CD14-positive monocyte (primary cell): ENCODE measurements at regions not wholly inside any gene's neighbourhood (a gene's known extent, or its start where the extent isn't known, plus 50 kb on each side); places are given as distances from the start of the nearest gene placed in this dataset.

ENCODE experiments used
- DNase-seq, 3 donors: peaks; one replicate each; pipeline ENCODE4 v3.0.0-alpha.2; 2011 to 2022
- H2AFZ ChIP-seq: 2 replicates; pipeline ENCODE4 v1.6.0; 2012; ENCODE audit warnings: mild to moderate bottlenecking, low read depth, low read length, inconsistent platforms; ENCODE audit not compliant: insufficient read depth, poor library complexity, severe bottlenecking
- H3K27ac ChIP-seq, 2 donors: 1 replicate in 1 of 2; 2 replicates in 1 of 2; pipeline ENCODE4 v1.5.1; 2012 to 2013; ENCODE audit warnings: low read length in 2 of 2, control low read depth in 1 of 2, inconsistent platforms in 1 of 2, low read depth in 1 of 2, mild to moderate bottlenecking in 1 of 2
- H3K27me3 ChIP-seq, 2 donors: one replicate each; pipeline versions ENCODE4 v1.6.0 to v1.6.1; 2011 to 2013; ENCODE audit warnings: low read length in 2 of 2; ENCODE audit not compliant: control insufficient read depth in 2 of 2, insufficient read depth in 2 of 2
- H3K36me3 ChIP-seq, 2 donors: replicated peaks in 1 of 2; 1 replicate in 1 of 2; 2 replicates in 1 of 2; pipeline versions ENCODE4 v1.5.1 to v1.6.1; 2012 to 2013; ENCODE audit warnings: low read length in 2 of 2, control low read depth in 1 of 2, inconsistent platforms in 1 of 2, mild to moderate bottlenecking in 1 of 2; ENCODE audit not compliant: insufficient read depth in 2 of 2, control insufficient read depth in 1 of 2
- H3K4me1 ChIP-seq, 2 donors: 1 replicate in 1 of 2; 2 replicates in 1 of 2; pipeline versions ENCODE4 v1.5.1 to v1.6.1; 2012 to 2013; ENCODE audit warnings: low read length in 2 of 2, control low read depth in 1 of 2, inconsistent platforms in 1 of 2, mild to moderate bottlenecking in 1 of 2, moderate library complexity in 1 of 2; ENCODE audit not compliant: insufficient read depth in 2 of 2, control insufficient read depth in 1 of 2
- H3K4me2 ChIP-seq: replicated peaks from 2 replicates; pipeline ENCODE3; 2012; ENCODE audit warnings: low read length, moderate library complexity, mild to moderate bottlenecking; ENCODE audit not compliant: poor library complexity, severe bottlenecking; ENCODE audit errors: extremely low read depth
- H3K4me3 ChIP-seq, 3 experiments: fragments of 200-600 bp in 1 of 3; sonication (generic) in 1 of 3; replicated peaks in 1 of 3; 1 replicate in 2 of 3; 2 replicates in 1 of 3; pipeline ENCODE4 v1.5.1; 2011 to 2013; ENCODE audit warnings: low read length in 3 of 3, mild to moderate bottlenecking in 3 of 3, control low read depth in 2 of 3, low read depth in 2 of 3, inconsistent platforms in 1 of 3, moderate library complexity in 1 of 3
- H3K79me2 ChIP-seq: 2 replicates; pipeline ENCODE4 v1.6.0; 2012; ENCODE audit warnings: mild to moderate bottlenecking, control low read depth, inconsistent platforms, low read length, moderate library complexity; ENCODE audit not compliant: insufficient read depth
- H3K9ac ChIP-seq: 2 replicates; pipeline ENCODE4 v1.6.0; 2017; ENCODE audit warnings: low read length, mild to moderate bottlenecking; ENCODE audit not compliant: insufficient read depth, poor library complexity, severe bottlenecking
- H3K9me3 ChIP-seq, 2 donors: replicated peaks in 1 of 2; 1 replicate in 1 of 2; 2 replicates in 1 of 2; pipeline versions ENCODE4 v1.5.1 to v1.6.1; 2012 to 2013; ENCODE audit warnings: low read length in 2 of 2, control low read depth in 1 of 2; ENCODE audit not compliant: control insufficient read depth in 1 of 2, insufficient read depth in 1 of 2
- H4K20me1 ChIP-seq: 2 replicates; pipeline ENCODE4 v1.6.0; 2012; ENCODE audit warnings: mild to moderate bottlenecking, low read length, control low read depth, moderate library complexity; ENCODE audit not compliant: insufficient read depth
- H3K27ac Mint-ChIP-seq, 7 donors: one replicate each; pipeline ENCODE4 v1.8.0; 2020; ENCODE audit warnings: mild to moderate bottlenecking in 7 of 7, mixed read lengths in 7 of 7, moderate library complexity in 6 of 7, inconsistent platforms in 2 of 7
- H3K27me3 Mint-ChIP-seq, 3 donors: one replicate each; pipeline ENCODE4 v1.8.0; 2021 to 2022; ENCODE audit warnings: low read depth in 3 of 3, mild to moderate bottlenecking in 3 of 3, mixed read lengths in 3 of 3, moderate library complexity in 3 of 3, inconsistent platforms in 1 of 3
- H3K36me3 Mint-ChIP-seq, 2 donors: one replicate each; pipeline ENCODE4 v1.8.0; 2020; ENCODE audit warnings: mixed read lengths in 2 of 2, inconsistent platforms in 1 of 2, mild to moderate bottlenecking in 1 of 2
- H3K4me1 Mint-ChIP-seq: one replicate; pipeline ENCODE4 v1.8.0; 2020; ENCODE audit warnings: mild to moderate bottlenecking, mixed read lengths
- H3K4me3 Mint-ChIP-seq, 2 donors: one replicate each; pipeline ENCODE4 v1.8.0; 2020; ENCODE audit warnings: mild to moderate bottlenecking in 2 of 2, mixed read lengths in 2 of 2, moderate library complexity in 1 of 2
- H3K9me3 Mint-ChIP-seq, 7 donors: one replicate each; pipeline ENCODE4 v1.8.0; 2020 to 2022; ENCODE audit warnings: mixed read lengths in 7 of 7, mild to moderate bottlenecking in 6 of 7, moderate library complexity in 6 of 7, inconsistent platforms in 2 of 7
- WGBS: methylation state at CpG from one replicate; pipeline ENCODE4 v1.1.5; 2013; ENCODE audit warnings: missing lambda C conversion rate; ENCODE audit not compliant: insufficient coverage; 5-methylcytosine and 5-hydroxymethylcytosine counted together
- intact Hi-C, 2 donors: fragments of 100-400 bp; cut with micrococcal nuclease; formaldehyde crosslinking; loops; one replicate each; pipeline versions ENCODE4 v1.15.0 to v1.15.1; 2023
- TF ChIP-seq, protein P1 (sequence below): fragments of 200-600 bp; IDR thresholded peaks from one replicate; pipeline ENCODE4 v1.8.0; 2022; ENCODE audit warnings: antibody characterized with exemption, mild to moderate bottlenecking

DNA sequence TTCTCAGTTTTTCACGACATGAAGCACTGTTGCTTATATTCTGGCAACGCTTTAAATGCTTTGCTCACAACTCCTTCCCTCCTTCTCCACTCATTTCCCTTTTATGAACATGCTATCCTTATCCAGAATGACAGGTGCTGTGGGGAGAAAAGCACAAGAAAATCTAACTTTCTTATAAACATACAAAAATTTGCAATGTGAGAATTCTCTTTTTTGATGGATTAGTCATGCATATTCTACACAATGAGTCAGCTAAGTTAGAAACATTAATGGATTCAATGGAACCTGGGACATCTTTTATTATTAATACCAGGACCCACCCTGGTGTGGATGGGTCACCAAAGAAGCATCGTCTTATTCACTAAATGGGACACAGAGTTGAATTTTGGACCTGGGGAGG is 234.6 kb upstream of the CDH5 start:
- Histone ChIP-seq H3K4me2 (no peak overlapping the region), H3K79me2 (no peaks in the 10 kb centered on the region), H2AFZ (no peak overlapping the region), H4K20me1 (no peaks in the 10 kb centered on the region), H3K4me1 (no peaks in the 10 kb centered on the region), H3K36me3 (no peaks in the 10 kb centered on the region), H3K9me3 (peaks cover 0 to 13% of the 10 kb centered on the region in 2 donors), H3K27ac (no peak overlapping the region), H3K9ac (no peak overlapping the region), H3K4me3 (no peak overlapping the region), H3K27me3 (peaks cover 23 to 24% of the 10 kb centered on the region in 2 donors)
- Mint-ChIP-seq H3K27me3 (peaks cover 34 to 43% (median 36%) of the 10 kb centered on the region in 3 donors), H3K4me3 (peak overlapping the region in 1 of 2 donors; percentile 15), H3K27ac (no peak overlapping the region), H3K9me3 (peaks cover 0 to 3% (median 0%) of the 10 kb centered on the region in 7 donors), H3K36me3 (peaks cover 0 to 2% of the 10 kb centered on the region in 2 donors), H3K4me1 (peaks cover 15% of the 10 kb centered on the region)
- intact Hi-C loops = no loop called here
- TF ChIP-seq, protein P1, sequence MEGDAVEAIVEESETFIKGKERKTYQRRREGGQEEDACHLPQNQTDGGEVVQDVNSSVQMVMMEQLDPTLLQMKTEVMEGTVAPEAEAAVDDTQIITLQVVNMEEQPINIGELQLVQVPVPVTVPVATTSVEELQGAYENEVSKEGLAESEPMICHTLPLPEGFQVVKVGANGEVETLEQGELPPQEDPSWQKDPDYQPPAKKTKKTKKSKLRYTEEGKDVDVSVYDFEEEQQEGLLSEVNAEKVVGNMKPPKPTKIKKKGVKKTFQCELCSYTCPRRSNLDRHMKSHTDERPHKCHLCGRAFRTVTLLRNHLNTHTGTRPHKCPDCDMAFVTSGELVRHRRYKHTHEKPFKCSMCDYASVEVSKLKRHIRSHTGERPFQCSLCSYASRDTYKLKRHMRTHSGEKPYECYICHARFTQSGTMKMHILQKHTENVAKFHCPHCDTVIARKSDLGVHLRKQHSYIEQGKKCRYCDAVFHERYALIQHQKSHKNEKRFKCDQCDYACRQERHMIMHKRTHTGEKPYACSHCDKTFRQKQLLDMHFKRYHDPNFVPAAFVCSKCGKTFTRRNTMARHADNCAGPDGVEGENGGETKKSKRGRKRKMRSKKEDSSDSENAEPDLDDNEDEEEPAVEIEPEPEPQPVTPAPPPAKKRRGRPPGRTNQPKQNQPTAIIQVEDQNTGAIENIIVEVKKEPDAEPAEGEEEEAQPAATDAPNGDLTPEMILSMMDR = no peak
- DNase-seq = no peak
- WGBS = no CpG with 5 or more reads among the region's 3 CpGs

DNA sequence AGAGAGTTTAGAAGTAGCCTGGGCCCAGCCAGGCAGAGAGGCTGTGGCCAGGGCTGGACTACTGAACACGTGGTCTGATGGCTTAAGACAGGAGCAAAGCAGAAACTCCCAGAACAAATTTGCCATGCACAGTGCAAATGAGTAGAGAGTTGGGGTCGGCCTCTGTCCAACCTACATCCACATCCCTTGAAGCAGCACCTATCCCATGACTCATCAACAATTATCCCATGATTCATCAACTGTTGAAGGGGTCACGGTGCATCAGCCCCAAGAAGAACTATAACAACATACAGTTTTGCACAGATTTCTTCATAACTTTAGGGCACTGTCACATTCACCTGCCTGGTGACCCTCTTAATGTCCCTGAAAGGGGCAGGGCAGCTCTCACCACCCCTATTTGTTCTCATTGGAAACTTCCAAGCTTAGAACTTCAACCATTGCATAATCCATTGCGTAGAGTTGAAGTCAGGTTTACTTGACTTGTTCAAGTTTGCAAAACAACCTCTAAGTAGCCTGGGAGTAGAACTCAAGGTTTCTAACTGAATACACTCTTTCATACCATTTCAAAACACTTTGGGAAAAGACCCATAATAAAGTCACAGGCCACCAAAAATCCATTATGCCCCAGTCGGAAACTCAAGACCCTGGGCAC is 235.2 kb upstream of the CDH5 start:
- H3K4me3 Mint-ChIP-seq = no peak overlapping the region
- Histone ChIP-seq H3K36me3 (no peaks in the 10 kb centered on the region), H4K20me1 (no peaks in the 10 kb centered on the region), H3K9me3 (peaks cover 0 to 13% of the 10 kb centered on the region in 2 donors), H3K4me1 (no peaks in the 10 kb centered on the region), H3K27me3 (peaks cover 29 to 30% of the 10 kb centered on the region in 2 donors), H3K27ac (no peak overlapping the region), H3K79me2 (no peaks in the 10 kb centered on the region), H3K9ac (no peak overlapping the region), H2AFZ (no peak overlapping the region), H3K4me3 (no peak overlapping the region), H3K4me2 (no peak overlapping the region)
- peaks cover 0 to 3% (median 0%) of the 10 kb centered on the region in 7 donors for H3K9me3 Mint-ChIP-seq
- intact Hi-C loops = no loop called here
- no peak for DNase-seq
- TF ChIP-seq, protein P1 = no peak
- peaks cover 0 to 2% of the 10 kb centered on the region in 2 donors for H3K36me3 Mint-ChIP-seq
- 86% methylated on average over 2 of the region's 5 CpGs for WGBS
- peaks cover 15% of the 10 kb centered on the region for H3K4me1 Mint-ChIP-seq
- H3K27ac Mint-ChIP-seq = peak overlapping the region in 1 of 7 donors; percentile 62
- H3K27me3 Mint-ChIP-seq = peaks cover 35 to 47% (median 42%) of the 10 kb centered on the region in 3 donors
